K562 (cell line): ENCODE measurements at regions not wholly inside any gene's neighbourhood (a gene's known extent, or its start where the extent isn't known, plus 50 kb on each side); places are given as distances from the start of the nearest gene placed in this dataset.
"Not testable (repeated sequence)": the region's sequence is repeated elsewhere in the genome, so short reads cannot be mapped to it uniquely, and the experiment has no call there.

ENCODE experiments used
- ATAC-seq: fragments of 200-7000 bp; cut with Tn5 transposase; 3 replicates; pipeline ENCODE4 v1.9.1; 2020; ENCODE audit warnings: moderate library complexity
- BruUV-seq: library from RNA; stranded (reverse); fragments of 400-500 nt; replicated peaks from 2 replicates; lab custom pipeline; 2021; lab: Mats Ljungman, UMichigan
- CTCF ChIA-PET: fragments of 300-600 bp; formaldehyde crosslinking; extraction: SDS; loops from one replicate; lab custom pipeline; 2021; ENCODE audit warnings: low intra/inter-chr PET ratio; lab: Yijun Ruan, JAX
- POLR2A ChIA-PET: fragments of 300-600, 350-650 bp; sonication (Branson Sonifier 250); formaldehyde crosslinking; extraction: SDS; loops from one replicate; lab custom pipeline; 2021; ENCODE audit warnings: antibody characterized with exemption, inconsistent platforms; lab: Yijun Ruan, JAX
- DNase-seq, 4 experiments: peaks; one replicate each; pipeline versions ENCODE4 v3.0.0 to v3.0.0-alpha.2; 2011 to 2018; ENCODE audit warnings: low spot score in 3 of 4, mixed read lengths in 3 of 4; ENCODE audit errors: extremely low read depth in 1 of 4
- FAIRE-seq: peaks from 2 replicates; lab custom pipeline; 2011; peaks lifted over from hg19 to GRCh38; lab: Jason Lieb, UNC
- H2AFZ ChIP-seq: 2 replicates; pipeline ENCODE4 v1.6.0; 2011; ENCODE audit warnings: low read depth, low read length, control low read depth, inconsistent platforms
- H3K27ac ChIP-seq: fragments of 200-600 bp; 3 replicates; pipeline ENCODE4 v1.8.0; 2011; ENCODE audit warnings: low read depth, mild to moderate bottlenecking, control low read depth, inconsistent platforms, low read length, moderate library complexity, mixed read lengths; ENCODE audit errors: extremely low read depth
- H3K27me3 ChIP-seq, 2 experiments: fragments of 300-600 bp in 1 of 2; 2 replicates in 1 of 2; 3 replicates in 1 of 2; pipeline versions ENCODE4 v1.6.0 to v1.8.0; 2011; ENCODE audit warnings: inconsistent platforms in 2 of 2, low read length in 2 of 2, mild to moderate bottlenecking in 1 of 2, mixed read lengths in 1 of 2, moderate library complexity in 1 of 2; ENCODE audit not compliant: control insufficient read depth in 2 of 2, insufficient read depth in 2 of 2
- H3K36me3 ChIP-seq: fragments of 300-600 bp; 3 replicates; pipeline ENCODE4 v1.8.0; 2011; ENCODE audit warnings: mild to moderate bottlenecking, low read length, inconsistent platforms; ENCODE audit not compliant: control insufficient read depth, insufficient read depth
- H3K4me1 ChIP-seq, 2 experiments: fragments of 200-600 bp in 1 of 2; replicated peaks in 1 of 2; 2 replicates in 1 of 2; 3 replicates in 1 of 2; pipeline versions ENCODE4 v1.5.1 to v1.8.0; 2011; ENCODE audit warnings: inconsistent platforms in 2 of 2, low read length in 2 of 2, mild to moderate bottlenecking in 1 of 2, mixed read lengths in 1 of 2, moderate library complexity in 1 of 2; ENCODE audit not compliant: control insufficient read depth in 2 of 2, insufficient read depth in 2 of 2
- H3K4me2 ChIP-seq: 2 replicates; pipeline ENCODE4 v1.6.1; 2011; ENCODE audit warnings: low read length, control low read depth, inconsistent platforms, mixed read lengths; ENCODE audit not compliant: insufficient read depth
- H3K4me3 ChIP-seq: fragments of 200-600 bp; sonication (generic), shearing (Covaris generic); 2 replicates; pipeline ENCODE4 v1.5.1; 2016; ENCODE audit warnings: control low read depth, inconsistent platforms
- H3K79me2 ChIP-seq: fragments of 200-600 bp; 3 replicates; pipeline ENCODE4 v1.8.0; 2011; ENCODE audit warnings: low read length, inconsistent platforms; ENCODE audit not compliant: control insufficient read depth, insufficient read depth
- H3K9ac ChIP-seq, 2 experiments: 2 replicates each; pipeline versions ENCODE4 v1.6.0 to v1.6.1; 2011; ENCODE audit warnings: low read depth in 2 of 2, low read length in 2 of 2, control low read depth in 1 of 2, inconsistent platforms in 1 of 2, mild to moderate bottlenecking in 1 of 2, mixed read lengths in 1 of 2; ENCODE audit not compliant: insufficient read depth in 1 of 2
- H3K9me1 ChIP-seq: one replicate; pipeline ENCODE4 v1.6.0; 2011; ENCODE audit warnings: inconsistent platforms, mild to moderate bottlenecking, low read length, moderate library complexity; ENCODE audit not compliant: control insufficient read depth, insufficient read depth
- H3K9me3 ChIP-seq: replicated peaks from 2 replicates; pipeline ENCODE4 v1.5.1; 2011; ENCODE audit warnings: low read depth, low read length, inconsistent platforms; ENCODE audit not compliant: control insufficient read depth, insufficient read depth
- H4K20me1 ChIP-seq: replicated peaks from 2 replicates; pipeline ENCODE4 v1.6.1; 2011; ENCODE audit warnings: low read length, inconsistent platforms, mixed read lengths; ENCODE audit not compliant: control insufficient read depth, insufficient read depth
- CREBBP ChIP-seq: IDR thresholded peaks from one replicate; pipeline ENCODE4 v1.6.1; 2012; ENCODE audit warnings: low read depth, mild to moderate bottlenecking, control low read depth, inconsistent platforms, low read length
- ETV5 ChIP-seq: sonication (generic); formaldehyde crosslinking; IDR thresholded peaks from 2 replicates; pipeline ENCODE4 v1.4.0; 2020; ENCODE audit warnings: low read depth, mild to moderate bottlenecking, missing genetic modification reagents
- HIVEP1 ChIP-seq: fragments of 250-450 bp; sonication (Bioruptor Pico); IDR thresholded peaks from 2 replicates; pipeline ENCODE4 v1.4.0; 2020; ENCODE audit warnings: mild to moderate bottlenecking
- MCM2 ChIP-seq: fragments of 450-650 bp; IDR thresholded peaks from 2 replicates; pipeline ENCODE4 v1.6.1; 2017; ENCODE audit warnings: low read depth, mild to moderate bottlenecking
- POLR2AphosphoS5 ChIP-seq: IDR thresholded peaks from 2 replicates; pipeline ENCODE4 v1.6.1; 2011; ENCODE audit warnings: mild to moderate bottlenecking, low read depth, low read length, moderate library complexity; ENCODE audit not compliant: control insufficient read depth, insufficient read depth
- ZNF174 ChIP-seq: fragments of 250-450 bp; sonication (Bioruptor Pico); IDR thresholded peaks from 2 replicates; pipeline ENCODE4 v1.4.0; 2020; ENCODE audit warnings: mild to moderate bottlenecking
- WGBS: fragments of 100-300 bp; shearing (Covaris generic); methylation state at CpG from one replicate; pipeline ENCODE4 v1.1.6; 2016; ENCODE audit warnings: low coverage, mixed read lengths; ENCODE audit not compliant: insufficient coverage; ENCODE audit errors: missing lambda C conversion rate; 5-methylcytosine and 5-hydroxymethylcytosine counted together
- in situ Hi-C: fragments of 300-500 bp; cut with MboI; formaldehyde crosslinking; loops from 4 replicates; pipeline ENCODE4 v1.15.0; 2018; ENCODE audit warnings: inconsistent platforms, mixed read lengths
- intact Hi-C: fragments of 100-400 bp; cut with micrococcal nuclease; formaldehyde crosslinking; loops from 2 replicates; pipeline ENCODE4 v1.14.2; 2022

DNA sequence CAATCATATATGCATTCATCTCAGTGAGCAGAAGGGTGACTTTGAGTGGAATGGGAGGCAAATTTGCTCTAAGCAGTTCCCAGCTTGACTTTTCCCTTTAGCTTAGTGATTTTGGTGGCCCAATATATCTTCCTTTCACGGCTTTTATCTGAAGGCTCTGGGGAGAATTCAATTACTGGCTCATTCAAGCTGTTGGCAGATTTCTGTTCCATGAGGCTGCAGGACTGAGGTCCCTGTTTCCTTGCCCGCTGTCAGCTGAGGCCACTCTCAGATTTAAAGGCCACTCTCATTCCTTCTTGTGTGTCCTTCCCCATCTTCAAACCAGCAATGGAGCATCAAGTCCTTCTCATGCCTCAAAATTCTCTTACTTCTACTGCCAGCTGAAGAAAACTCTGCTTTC lies 170.4 kb upstream of the ATP10A start:
- Histone ChIP-seq H3K27me3 (no peaks in the 10 kb centered on the region; a peak in 1 of 5 replicates), H3K27ac (no peak overlapping the region), H3K4me2 (no peak overlapping the region), H3K36me3 (no peaks in the 10 kb centered on the region)
- in situ Hi-C loops, result no loop called here
- 3% methylated on average over 2 of the region's 2 CpGs for WGBS
- intact Hi-C loops, result no loop called here
- TF ChIP-seq HIVEP1, result no peak
- no peak for TF ChIP-seq CREBBP
- TF ChIP-seq POLR2AphosphoS5, result no peak
- TF ChIP-seq, all 486 proteins: peak for 0
- Histone ChIP-seq H3K4me1 (no peaks in the 10 kb centered on the region), H3K4me3 (no peak overlapping the region), H3K9me3 (no peaks in the 10 kb centered on the region), H3K9me1 (no peaks in the 10 kb centered on the region), H3K9ac (no peak overlapping the region), H4K20me1 (no peaks in the 10 kb centered on the region), H2AFZ (no peak overlapping the region), H3K79me2 (no peaks in the 10 kb centered on the region)
- CTCF ChIA-PET, result no interaction called here
- POLR2A ChIA-PET, result no interaction called here
- DNase-seq, result no peak
- no TSS peak for BruUV-seq
- no peak for ATAC-seq
- FAIRE-seq, result no peak

DNA sequence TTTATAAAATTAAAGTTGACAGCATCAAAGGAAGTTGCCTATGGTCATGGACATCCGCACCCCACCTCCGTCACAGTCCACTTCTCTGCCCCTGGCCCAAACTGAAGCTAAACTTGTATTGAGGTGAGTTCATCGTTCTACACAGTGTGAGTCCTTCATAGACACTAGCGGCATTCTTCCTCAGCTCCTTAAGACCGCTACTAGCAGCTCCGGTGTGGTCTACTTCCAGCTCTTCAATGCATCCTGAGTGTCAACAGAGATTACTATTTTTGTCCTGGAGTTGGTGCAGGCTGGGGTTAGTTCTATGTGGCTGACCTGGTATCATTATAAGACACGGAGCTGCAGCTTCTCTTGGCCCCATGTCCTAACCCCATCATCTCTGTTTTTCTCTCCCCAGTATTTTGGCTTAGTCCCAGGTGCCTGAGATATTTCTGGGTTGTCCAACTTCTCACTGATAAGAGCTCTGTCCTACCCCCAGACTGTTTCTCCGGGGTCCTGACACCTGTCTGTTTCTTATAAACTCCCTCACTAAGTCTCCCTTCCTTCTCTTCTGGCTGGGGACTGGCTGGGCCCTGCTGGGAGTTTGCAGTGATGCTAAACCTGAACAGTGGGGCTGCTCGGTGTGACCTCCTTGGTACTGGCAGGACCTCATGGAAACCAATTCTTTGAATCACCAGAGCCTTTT lies 169.2 kb upstream of the ATP10A start:
- ChIA-PET CTCF (no interaction called here), POLR2A (interaction anchor here (0.6 kb wide), 1 partner anchor 53 kb away, joined by 4 read pairs; no protein-coding TSS in a partner anchor)
- TF ChIP-seq MCM2 (no peak), ZNF174 (CRISPR knock-in tag) (no peak), ETV5 (no peak)
- H3K27me3 ChIP-seq, result no peaks in the 10 kb centered on the region; a peak in 2 of 5 replicates
- no peaks in the 10 kb centered on the region for H3K79me2 ChIP-seq
- H3K36me3 ChIP-seq, result no peaks in the 10 kb centered on the region
- no peak overlapping the region for H3K4me2 ChIP-seq
- H4K20me1 ChIP-seq, result no peaks in the 10 kb centered on the region
- H3K9me3 ChIP-seq, result no peaks in the 10 kb centered on the region
- no peaks in the 10 kb centered on the region for H3K4me1 ChIP-seq
- FAIRE-seq (no peak), DNase-seq (no peak), ATAC-seq (no peak)
- H2AFZ ChIP-seq, result no peak overlapping the region
- no peak overlapping the region for H3K9ac ChIP-seq
- H3K27ac ChIP-seq, result no peak overlapping the region
- H3K4me3 ChIP-seq, result no peak overlapping the region
- in situ Hi-C loops (no loop called here), intact Hi-C loops (no loop called here)
- 0% methylated on average over 9 of the region's 9 CpGs for WGBS
- no TSS peak for BruUV-seq
- no peaks in the 10 kb centered on the region for H3K9me1 ChIP-seq

DNA sequence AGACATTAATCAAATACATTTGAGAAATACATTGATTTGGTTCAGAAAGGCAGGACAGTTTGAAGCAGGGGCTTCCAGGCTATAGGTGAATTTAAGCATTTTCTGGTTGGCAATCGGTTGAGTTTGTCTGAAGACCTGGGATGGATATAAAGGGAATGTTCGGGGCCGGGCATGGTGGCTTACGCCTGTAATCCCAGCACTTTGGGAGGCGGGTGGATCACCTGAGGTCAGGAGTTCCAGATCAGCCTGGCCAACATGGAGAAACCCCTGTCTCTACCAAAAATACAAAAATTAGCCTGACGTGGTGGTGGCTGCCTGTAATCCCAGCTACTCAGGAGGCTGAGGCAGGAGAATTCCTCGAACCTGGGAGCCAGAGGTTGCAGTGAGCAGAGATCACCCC lies 166.5 kb upstream of the ATP10A start:
- CTCF ChIA-PET, H3K9ac ChIP-seq, H3K79me2 ChIP-seq, BruUV-seq, H3K27ac ChIP-seq, H2AFZ ChIP-seq, H3K4me2 ChIP-seq, H3K9me1 ChIP-seq, in situ Hi-C loops, H3K27me3 ChIP-seq, ATAC-seq, DNase-seq, H3K36me3 ChIP-seq, FAIRE-seq, H4K20me1 ChIP-seq, intact Hi-C loops, H3K4me3 ChIP-seq, H3K4me1 ChIP-seq, POLR2A ChIA-PET, H3K9me3 ChIP-seq: not testable (repeated sequence)
- WGBS, result 2% methylated on average over 7 of the region's 7 CpGs
